IMR-90 (cell line): ENCODE measurements at regions not wholly inside any gene's neighbourhood (a gene's known extent, or its start where the extent isn't known, plus 50 kb on each side); places are given as distances from the start of the nearest gene placed in this dataset.

Experiments
- ATAC-seq: fragments of 200-7000 bp; cut with Tn5 transposase; 2 replicates; pipeline ENCODE4 v1.9.1; 2020; ENCODE audit warnings: low read depth, mild to moderate bottlenecking, moderate library complexity
- BruUV-seq: library from RNA; stranded (reverse); fragments of 400-500 nt; replicated peaks from 2 replicates; lab custom pipeline; 2021; lab: Mats Ljungman, UMichigan
- CTCF ChIA-PET: fragments of 300-600 bp; formaldehyde crosslinking; extraction: SDS; loops from one replicate; lab custom pipeline; 2021; ENCODE audit warnings: antibody characterized with exemption; lab: Yijun Ruan, JAX
- POLR2A ChIA-PET: fragments of 300-600 bp; sonication (Branson Sonifier 250); formaldehyde crosslinking; loops from one replicate; lab custom pipeline; 2022; ENCODE audit warnings: antibody characterized with exemption; ENCODE audit not compliant: unreplicated experiment; lab: Charles Lee
- DNase-seq: peaks from one replicate; pipeline ENCODE4 v3.0.0; 2013
- H2AFZ ChIP-seq: replicated peaks from 2 replicates; pipeline ENCODE3; 2013; ENCODE audit warnings: low read length, mild to moderate bottlenecking; ENCODE audit not compliant: poor library complexity
- H2AK5ac ChIP-seq: 2 replicates; pipeline ENCODE4 v1.6.1; 2013; ENCODE audit warnings: low read depth, low read length, inconsistent platforms
- H2AK9ac ChIP-seq: replicated peaks from 2 replicates; pipeline ENCODE3; 2013; ENCODE audit warnings: mild to moderate bottlenecking, low read depth, low read length, moderate library complexity; ENCODE audit not compliant: poor library complexity
- H2BK120ac ChIP-seq: 2 replicates; pipeline ENCODE4 v1.6.1; 2013; ENCODE audit warnings: low read depth, low read length, inconsistent platforms
- H2BK15ac ChIP-seq: 3 replicates; pipeline ENCODE4 v1.6.1; 2013; ENCODE audit warnings: low read depth, low read length, inconsistent platforms
- H2BK20ac ChIP-seq: 2 replicates; pipeline ENCODE4 v1.6.1; 2013; ENCODE audit warnings: low read depth, mild to moderate bottlenecking, inconsistent platforms, low read length, moderate library complexity
- H2BK5ac ChIP-seq: 2 replicates; pipeline ENCODE4 v1.6.1; 2013; ENCODE audit warnings: mild to moderate bottlenecking, low read depth, low read length, inconsistent platforms; ENCODE audit not compliant: poor library complexity, severe bottlenecking
- H3K14ac ChIP-seq: replicated peaks from 2 replicates; pipeline ENCODE4 v1.6.1; 2013; ENCODE audit warnings: low read depth, low read length, inconsistent platforms
- H3K18ac ChIP-seq: 2 replicates; pipeline ENCODE4 v1.6.1; 2013; ENCODE audit warnings: low read depth, low read length, control low read depth
- H3K23ac ChIP-seq: 2 replicates; pipeline ENCODE4 v1.6.1; 2013; ENCODE audit warnings: low read depth, low read length, inconsistent platforms
- H3K27ac ChIP-seq: 2 replicates; pipeline ENCODE4 v1.5.1; 2013; ENCODE audit warnings: mild to moderate bottlenecking, control low read depth, low read length; ENCODE audit not compliant: insufficient read depth
- H3K27me3 ChIP-seq: 2 replicates; pipeline ENCODE4 v1.6.1; 2013; ENCODE audit warnings: low read length; ENCODE audit not compliant: control insufficient read depth, insufficient read depth
- H3K36me3 ChIP-seq: 2 replicates; pipeline ENCODE4 v1.6.1; 2013; ENCODE audit warnings: low read length, mixed read lengths; ENCODE audit not compliant: control insufficient read depth, insufficient read depth
- H3K4ac ChIP-seq: 2 replicates; pipeline ENCODE4 v1.6.1; 2013; ENCODE audit warnings: low read depth, low read length, inconsistent platforms
- H3K4me1 ChIP-seq: 2 replicates; pipeline ENCODE4 v1.6.1; 2013; ENCODE audit warnings: low read length, mixed read lengths; ENCODE audit not compliant: control insufficient read depth, insufficient read depth
- H3K4me2 ChIP-seq: 2 replicates; pipeline ENCODE4 v1.6.1; 2013; ENCODE audit warnings: low read depth, mild to moderate bottlenecking, control low read depth, low read length, moderate library complexity
- H3K4me3 ChIP-seq: 2 replicates; pipeline ENCODE4 v1.5.1; 2013; ENCODE audit warnings: low read depth, mild to moderate bottlenecking, control low read depth, low read length, moderate library complexity; ENCODE audit not compliant: insufficient read depth
- H3K56ac ChIP-seq: 2 replicates; pipeline ENCODE4 v1.6.1; 2013; ENCODE audit warnings: low read length, inconsistent platforms; ENCODE audit not compliant: insufficient read depth; ENCODE audit errors: extremely low read depth
- H3K79me1 ChIP-seq, 2 experiments: 2 replicates each; pipeline ENCODE4 v1.6.1; 2013; ENCODE audit warnings: low read length in 2 of 2, inconsistent platforms in 1 of 2, low read depth in 1 of 2
- H3K9ac ChIP-seq: 2 replicates; pipeline ENCODE4 v1.6.1; 2013; ENCODE audit warnings: low read depth, low read length, control low read depth
- H3K9me1 ChIP-seq: 2 replicates; pipeline ENCODE4 v1.6.1; 2013; ENCODE audit warnings: low read length, inconsistent platforms; ENCODE audit not compliant: insufficient read depth
- H3K9me3 ChIP-seq: 2 replicates; pipeline ENCODE4 v1.6.1; 2013; ENCODE audit warnings: low read length; ENCODE audit not compliant: control insufficient read depth, insufficient read depth
- H4K20me1 ChIP-seq: 2 replicates; pipeline ENCODE4 v1.6.1; 2013; ENCODE audit warnings: low read length, inconsistent platforms; ENCODE audit not compliant: insufficient read depth
- H4K5ac ChIP-seq: 2 replicates; pipeline ENCODE4 v1.6.1; 2013; ENCODE audit warnings: mild to moderate bottlenecking, low read depth, low read length, control low read depth
- H4K8ac ChIP-seq, 2 experiments: 2 replicates each; pipeline ENCODE4 v1.6.1; 2013; ENCODE audit warnings: low read depth in 2 of 2, low read length in 2 of 2, control low read depth in 1 of 2, inconsistent platforms in 1 of 2
- H4K91ac ChIP-seq: 2 replicates; pipeline ENCODE4 v1.6.1; 2013; ENCODE audit warnings: low read depth, low read length, inconsistent platforms; ENCODE audit not compliant: insufficient read depth
- BHLHE40 ChIP-seq: fragments of 150-350 bp; IDR thresholded peaks from 2 replicates; pipeline ENCODE4 v1.6.1; 2016; ENCODE audit warnings: mild to moderate bottlenecking, low read depth, low read length
- CEBPB ChIP-seq: IDR thresholded peaks from 2 replicates; pipeline ENCODE4 v1.6.1; 2012; ENCODE audit warnings: low read depth, low read length, improper control_type of control experiment
- CHD1 ChIP-seq: IDR thresholded peaks from 2 replicates; pipeline ENCODE4 v1.6.1; 2012; ENCODE audit warnings: low read depth, low read length, improper control_type of control experiment
- FOS ChIP-seq: fragments of 150-350 bp; IDR thresholded peaks from 2 replicates; pipeline ENCODE4 v1.6.1; 2016; ENCODE audit warnings: low read depth, low read length
- MAZ ChIP-seq: IDR thresholded peaks from 2 replicates; pipeline ENCODE4 v1.6.1; 2012; ENCODE audit warnings: low read depth, mild to moderate bottlenecking, low read length, improper control_type of control experiment, moderate library complexity, borderline replicate concordance
- POLR2A ChIP-seq: IDR thresholded peaks from 2 replicates; pipeline ENCODE4 v1.6.1; 2012; ENCODE audit warnings: mild to moderate bottlenecking, low read depth, low read length
- RAD21 ChIP-seq: IDR thresholded peaks from 2 replicates; pipeline ENCODE4 v1.6.1; 2012; ENCODE audit warnings: low read length, improper control_type of control experiment
- RCOR1 ChIP-seq: IDR thresholded peaks from 2 replicates; pipeline ENCODE4 v1.6.1; 2012; ENCODE audit warnings: mild to moderate bottlenecking, low read length, improper control_type of control experiment; ENCODE audit not compliant: insufficient replicate concordance
- RFX5 ChIP-seq: IDR thresholded peaks from 2 replicates; pipeline ENCODE4 v1.8.0; 2012; ENCODE audit warnings: low read depth, mild to moderate bottlenecking, low read length, moderate library complexity
- SMC3 ChIP-seq: fragments of 150-350 bp; IDR thresholded peaks from 2 replicates; pipeline ENCODE4 v1.6.1; 2016; ENCODE audit warnings: low read depth, mild to moderate bottlenecking, antibody characterized with exemption, low read length, moderate library complexity
- WGBS, 2 experiments: methylation state at CpG; one replicate each; pipeline versions ENCODE4 v1.1.5 to v1.1.7; 2013; ENCODE audit warnings: missing lambda C conversion rate in 2 of 2; ENCODE audit not compliant: insufficient read length in 1 of 2; ENCODE audit errors: extremely low coverage in 2 of 2; 5-methylcytosine and 5-hydroxymethylcytosine counted together
- dilution Hi-C: fragments of 300-500 bp; cut with HindIII; formaldehyde crosslinking; loops from one replicate; pipeline ENCODE4 v1.14.3; 2018; ENCODE audit warnings: low sequenced_read_pairs; ENCODE audit not compliant: unreplicated experiment
- in situ Hi-C: fragments of 300-500 bp; cut with MboI; formaldehyde crosslinking; loops from 3 replicates; pipeline ENCODE4 v1.14.3; 2019; ENCODE audit warnings: low sequenced_read_pairs, inconsistent platforms, mixed read lengths
- intact Hi-C: fragments of 100-400 bp; cut with micrococcal nuclease; formaldehyde crosslinking; loops from 2 replicates; pipeline ENCODE4 v1.10.0; 2022
- TF ChIP-seq, protein P1 (sequence below): conservative IDR thresholded peaks from 2 replicates; pipeline ENCODE4 v1.5.1; 2012; ENCODE audit warnings: mild to moderate bottlenecking, low read depth, low read length, improper control_type of control experiment
- TF ChIP-seq, protein P2 (sequence below): fragments of 150-350 bp; IDR thresholded peaks from 2 replicates; pipeline ENCODE4 v1.6.1; 2016; ENCODE audit warnings: low read depth, mild to moderate bottlenecking, low read length, moderate library complexity, borderline replicate concordance

DNA sequence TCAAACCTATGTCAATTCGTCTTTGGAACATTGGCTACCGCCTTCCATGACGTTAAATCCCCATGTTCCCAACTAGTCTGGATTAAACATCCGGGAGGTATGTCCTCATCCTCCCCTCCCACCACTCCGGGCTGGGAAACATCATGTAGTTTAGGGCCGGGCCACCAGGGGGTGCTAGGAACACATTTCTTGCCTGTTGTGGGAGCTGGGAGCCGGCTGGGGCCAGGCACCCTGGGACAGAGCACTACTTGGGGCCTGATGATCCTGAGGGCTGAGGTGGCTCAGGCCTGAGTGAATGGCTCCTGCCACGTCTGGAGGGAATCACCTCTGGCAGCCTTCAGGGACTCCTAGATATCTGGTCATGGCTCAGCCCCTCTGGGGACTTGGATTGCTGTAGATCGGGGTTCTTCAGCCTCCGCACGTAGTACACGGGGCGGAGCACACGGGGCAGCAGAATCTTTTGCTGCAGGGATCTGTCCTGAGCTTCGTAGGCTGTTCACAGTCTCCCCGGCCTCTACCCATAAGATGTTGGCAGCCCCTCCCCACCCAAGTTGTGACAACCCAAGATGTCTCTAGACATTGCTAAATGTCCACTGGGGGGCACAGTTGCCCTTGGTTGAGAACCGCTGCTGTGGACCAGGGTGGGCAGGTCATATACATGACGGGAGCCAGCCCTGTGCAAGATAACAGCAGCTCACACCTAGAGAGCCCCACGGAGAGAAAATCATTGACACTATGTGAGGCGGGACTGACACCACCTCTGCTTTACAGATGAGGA, 141.2 kb upstream of the ZNF716 start:
- no peak overlapping the region for H3K4me2 ChIP-seq
- H3K4ac ChIP-seq: no peak overlapping the region
- H3K9me1 ChIP-seq: no peaks in the 10 kb centered on the region
- no peak overlapping the region for H4K8ac ChIP-seq
- no peak overlapping the region for H3K27ac ChIP-seq
- H3K18ac ChIP-seq: no peak overlapping the region
- H4K20me1 ChIP-seq: no peaks in the 10 kb centered on the region
- in situ Hi-C loops (no loop called here), dilution Hi-C loops (no loop called here), intact Hi-C loops (no loop called here)
- 23% methylated on average over 5 of the region's 20 CpGs; no CpG with 5 or more reads in 1 of the 2 experiments for WGBS, 2 experiments
- no peak overlapping the region for H2BK5ac ChIP-seq
- ATAC-seq (no peak), DNase-seq (no peak)
- H2AK9ac ChIP-seq: no peak overlapping the region
- no peak overlapping the region for H3K23ac ChIP-seq
- H3K14ac ChIP-seq: no peak overlapping the region
- no peak overlapping the region for H2BK120ac ChIP-seq
- ChIA-PET CTCF (no interaction called here), POLR2A (no interaction called here)
- peaks cover 20% of the 10 kb centered on the region for H3K9me3 ChIP-seq
- no TSS peak for BruUV-seq
- H3K4me1 ChIP-seq: no peaks in the 10 kb centered on the region
- H4K91ac ChIP-seq: no peak overlapping the region
- H2BK15ac ChIP-seq: no peak overlapping the region
- no peaks in the 10 kb centered on the region for H3K36me3 ChIP-seq
- no peak overlapping the region for H2AK5ac ChIP-seq
- H2AFZ ChIP-seq: no peak overlapping the region
- H2BK20ac ChIP-seq: no peak overlapping the region
- no peak overlapping the region for H3K9ac ChIP-seq
- H4K5ac ChIP-seq: no peak overlapping the region
- H3K56ac ChIP-seq: no peak overlapping the region
- H3K79me1 ChIP-seq: no peaks in the 10 kb centered on the region
- H3K4me3 ChIP-seq: no peak overlapping the region
- TF ChIP-seq CHD1 (no peak), RCOR1 (no peak), SMC3 (no peak), BHLHE40 (no peak), MAZ (no peak), RAD21 (no peak), FOS (no peak), CEBPB (no peak), RFX5 (no peak), POLR2A (no peak)
- TF ChIP-seq, protein P1, sequence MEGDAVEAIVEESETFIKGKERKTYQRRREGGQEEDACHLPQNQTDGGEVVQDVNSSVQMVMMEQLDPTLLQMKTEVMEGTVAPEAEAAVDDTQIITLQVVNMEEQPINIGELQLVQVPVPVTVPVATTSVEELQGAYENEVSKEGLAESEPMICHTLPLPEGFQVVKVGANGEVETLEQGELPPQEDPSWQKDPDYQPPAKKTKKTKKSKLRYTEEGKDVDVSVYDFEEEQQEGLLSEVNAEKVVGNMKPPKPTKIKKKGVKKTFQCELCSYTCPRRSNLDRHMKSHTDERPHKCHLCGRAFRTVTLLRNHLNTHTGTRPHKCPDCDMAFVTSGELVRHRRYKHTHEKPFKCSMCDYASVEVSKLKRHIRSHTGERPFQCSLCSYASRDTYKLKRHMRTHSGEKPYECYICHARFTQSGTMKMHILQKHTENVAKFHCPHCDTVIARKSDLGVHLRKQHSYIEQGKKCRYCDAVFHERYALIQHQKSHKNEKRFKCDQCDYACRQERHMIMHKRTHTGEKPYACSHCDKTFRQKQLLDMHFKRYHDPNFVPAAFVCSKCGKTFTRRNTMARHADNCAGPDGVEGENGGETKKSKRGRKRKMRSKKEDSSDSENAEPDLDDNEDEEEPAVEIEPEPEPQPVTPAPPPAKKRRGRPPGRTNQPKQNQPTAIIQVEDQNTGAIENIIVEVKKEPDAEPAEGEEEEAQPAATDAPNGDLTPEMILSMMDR: no peak
- TF ChIP-seq, protein P2, sequence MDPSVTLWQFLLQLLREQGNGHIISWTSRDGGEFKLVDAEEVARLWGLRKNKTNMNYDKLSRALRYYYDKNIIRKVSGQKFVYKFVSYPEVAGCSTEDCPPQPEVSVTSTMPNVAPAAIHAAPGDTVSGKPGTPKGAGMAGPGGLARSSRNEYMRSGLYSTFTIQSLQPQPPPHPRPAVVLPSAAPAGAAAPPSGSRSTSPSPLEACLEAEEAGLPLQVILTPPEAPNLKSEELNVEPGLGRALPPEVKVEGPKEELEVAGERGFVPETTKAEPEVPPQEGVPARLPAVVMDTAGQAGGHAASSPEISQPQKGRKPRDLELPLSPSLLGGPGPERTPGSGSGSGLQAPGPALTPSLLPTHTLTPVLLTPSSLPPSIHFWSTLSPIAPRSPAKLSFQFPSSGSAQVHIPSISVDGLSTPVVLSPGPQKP: no peak
- H3K27me3 ChIP-seq: no peaks in the 10 kb centered on the region
